ENCODE measurements at regions not wholly inside any gene's neighbourhood (a gene's known extent, or its start where the extent isn't known, plus 50 kb on each side); places are given as distances from the start of the nearest gene placed in this dataset.

DNA sequence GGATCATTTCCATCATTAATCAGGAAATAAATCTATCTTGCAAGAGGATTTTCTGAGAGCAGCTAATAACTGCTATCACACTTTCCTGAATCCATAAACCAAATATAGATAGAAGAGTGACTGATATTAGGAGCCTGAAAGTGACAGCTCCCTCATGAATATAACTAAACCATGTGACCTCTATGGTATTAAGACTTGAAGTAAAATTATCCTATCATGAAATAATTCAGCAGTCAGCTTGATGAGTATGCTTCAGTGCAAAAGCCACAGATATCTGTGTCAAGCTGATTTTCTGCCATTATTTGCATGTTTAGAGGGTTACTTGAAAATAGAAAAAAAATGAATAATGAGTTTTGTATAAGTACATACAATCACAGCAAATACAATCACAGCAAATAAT lies 80.1 kb upstream of the PPP1R3A start:
- in situ Hi-C loops (cut with HindIII; ENCODE audit: low sequenced_read_pairs), result no loop called here

DNA sequence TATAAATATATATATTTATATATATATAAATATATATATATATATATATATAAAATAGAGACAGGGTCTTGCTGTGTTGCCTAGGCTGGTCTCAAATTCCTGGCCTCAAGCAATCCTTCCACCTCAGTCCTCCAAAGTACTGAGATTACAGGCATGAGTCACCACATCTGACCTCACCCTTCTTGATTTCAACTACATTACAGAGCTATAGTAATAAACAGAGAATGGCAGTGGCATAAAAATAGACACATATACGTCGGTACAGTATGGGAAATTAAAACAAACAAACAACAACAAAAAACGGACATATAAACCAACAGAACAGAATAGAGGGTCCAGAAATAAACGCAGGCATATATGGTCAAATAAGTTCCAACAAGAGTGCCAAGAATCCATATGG lies 77.6 kb upstream of the PPP1R3A start:
- H3K4me3 ChIP-seq (ENCODE audit: low read depth, low read length), result no peak overlapping the region
- in situ Hi-C loops (cut with HindIII; ENCODE audit: low sequenced_read_pairs), result no loop called here
- no peak for DNase-seq (ENCODE audit: low read depth, low spot score)
- TF ChIP-seq, protein P1, sequence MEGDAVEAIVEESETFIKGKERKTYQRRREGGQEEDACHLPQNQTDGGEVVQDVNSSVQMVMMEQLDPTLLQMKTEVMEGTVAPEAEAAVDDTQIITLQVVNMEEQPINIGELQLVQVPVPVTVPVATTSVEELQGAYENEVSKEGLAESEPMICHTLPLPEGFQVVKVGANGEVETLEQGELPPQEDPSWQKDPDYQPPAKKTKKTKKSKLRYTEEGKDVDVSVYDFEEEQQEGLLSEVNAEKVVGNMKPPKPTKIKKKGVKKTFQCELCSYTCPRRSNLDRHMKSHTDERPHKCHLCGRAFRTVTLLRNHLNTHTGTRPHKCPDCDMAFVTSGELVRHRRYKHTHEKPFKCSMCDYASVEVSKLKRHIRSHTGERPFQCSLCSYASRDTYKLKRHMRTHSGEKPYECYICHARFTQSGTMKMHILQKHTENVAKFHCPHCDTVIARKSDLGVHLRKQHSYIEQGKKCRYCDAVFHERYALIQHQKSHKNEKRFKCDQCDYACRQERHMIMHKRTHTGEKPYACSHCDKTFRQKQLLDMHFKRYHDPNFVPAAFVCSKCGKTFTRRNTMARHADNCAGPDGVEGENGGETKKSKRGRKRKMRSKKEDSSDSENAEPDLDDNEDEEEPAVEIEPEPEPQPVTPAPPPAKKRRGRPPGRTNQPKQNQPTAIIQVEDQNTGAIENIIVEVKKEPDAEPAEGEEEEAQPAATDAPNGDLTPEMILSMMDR (IDR thresholded peaks at IDR 0.05; ENCODE audit: low read depth, low read length), result no peak

More for the DNA sequence above, 80.1 kb upstream of the PPP1R3A start:
- no peak overlapping the region for H3K4me3 ChIP-seq (ENCODE audit: low read depth, low read length)
- DNase-seq (ENCODE audit: low read depth, low spot score), result no peak
- TF ChIP-seq, protein P1 (IDR thresholded peaks at IDR 0.05; ENCODE audit: low read depth, low read length), result no peak

DNA sequence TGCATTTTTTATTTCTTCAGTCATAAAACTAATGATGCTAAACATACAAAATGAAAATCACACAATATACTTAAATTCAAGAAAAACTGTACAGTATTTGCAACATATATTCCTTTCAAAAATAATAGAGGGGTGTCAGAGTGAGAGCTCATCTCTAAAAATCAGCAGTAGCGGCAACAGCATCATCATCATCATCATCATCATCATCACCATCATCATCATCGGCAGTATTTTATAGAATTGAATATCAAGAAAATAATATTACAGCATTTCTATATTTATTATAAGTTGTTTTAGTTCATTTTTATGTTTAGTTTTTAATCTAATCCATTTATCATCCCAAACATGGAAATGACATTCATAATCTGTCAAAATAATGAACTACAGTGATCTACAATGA lies 67.4 kb upstream of the PPP1R3A start:
- no peak for DNase-seq (ENCODE audit: low read depth, low spot score)
- TF ChIP-seq, protein P1 (IDR thresholded peaks at IDR 0.05; ENCODE audit: low read depth, low read length), result no peak
- in situ Hi-C loops (cut with HindIII; ENCODE audit: low sequenced_read_pairs), result no loop called here
- no peak overlapping the region for H3K4me3 ChIP-seq (ENCODE audit: low read depth, low read length)

DNA sequence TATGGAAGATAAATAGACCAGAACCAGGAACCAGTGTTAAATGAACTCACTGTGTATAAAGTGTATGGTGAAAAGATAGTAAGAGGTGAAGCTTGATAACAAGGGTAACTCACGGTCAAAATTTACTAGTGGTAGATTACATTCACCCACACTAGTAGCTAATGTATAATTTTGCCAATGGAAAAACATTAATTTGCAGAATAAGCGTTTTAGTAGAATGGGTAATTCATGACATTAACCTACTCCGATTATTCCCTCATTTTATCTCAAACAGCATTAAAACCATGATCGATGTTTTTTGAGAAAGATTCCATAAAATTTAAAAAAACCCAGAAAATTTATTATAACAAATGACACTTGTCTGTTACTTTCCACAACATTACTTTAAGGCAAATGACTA lies 57.7 kb upstream of the PPP1R3A start:
- no peak for DNase-seq (ENCODE audit: low read depth, low spot score)
- TF ChIP-seq, protein P1 (IDR thresholded peaks at IDR 0.05; ENCODE audit: low read depth, low read length), result no peak
- in situ Hi-C loops (cut with HindIII; ENCODE audit: low sequenced_read_pairs), result no loop called here
- no peak overlapping the region for H3K4me3 ChIP-seq (ENCODE audit: low read depth, low read length)

DNA sequence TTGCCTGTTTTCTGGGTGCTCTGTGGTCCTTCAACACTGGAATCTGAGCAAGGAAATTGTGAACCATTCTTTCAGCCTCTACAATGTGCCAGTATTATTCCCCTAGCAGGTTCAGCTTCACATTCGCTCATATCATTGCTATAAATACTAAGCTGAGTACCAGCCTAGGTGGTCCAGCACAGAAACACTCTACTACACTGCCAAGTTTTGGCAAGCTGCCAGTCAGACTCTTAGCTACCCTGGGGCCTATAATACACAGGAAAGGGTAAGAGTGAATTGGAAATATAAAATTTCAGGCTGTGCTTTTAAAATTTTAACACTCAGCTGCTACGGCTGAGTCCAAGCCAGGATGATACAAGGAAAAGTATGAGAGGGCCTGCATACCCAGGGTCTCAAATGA lies 49.9 kb upstream of the PPP1R3A start:
- no peak for DNase-seq (ENCODE audit: low read depth, low spot score)

More for the DNA sequence above, 49.9 kb upstream of the PPP1R3A start:
- TF ChIP-seq, protein P1 (IDR thresholded peaks at IDR 0.05; ENCODE audit: low read depth, low read length), result no peak
- in situ Hi-C loops (cut with HindIII; ENCODE audit: low sequenced_read_pairs), result no loop called here
- no peak overlapping the region for H3K4me3 ChIP-seq (ENCODE audit: low read depth, low read length)
